AG08396 (cell line): ENCODE measurements at regions not wholly inside any gene's neighbourhood (a gene's known extent, or its start where the extent isn't known, plus 50 kb on each side); places are given as distances from the start of the nearest gene placed in this dataset.
A peak's percentile ranks its signal among the peaks of the same experiment; 100 is the strongest.
"Not testable (repeated sequence)": the region's sequence is repeated elsewhere in the genome, so short reads cannot be mapped to it uniquely, and the experiment has no call there.

Experiments
- DNase-seq: peaks from one replicate; pipeline ENCODE4 v3.0.0; 2012; ENCODE audit warnings: low spot score, mixed read lengths

DNA sequence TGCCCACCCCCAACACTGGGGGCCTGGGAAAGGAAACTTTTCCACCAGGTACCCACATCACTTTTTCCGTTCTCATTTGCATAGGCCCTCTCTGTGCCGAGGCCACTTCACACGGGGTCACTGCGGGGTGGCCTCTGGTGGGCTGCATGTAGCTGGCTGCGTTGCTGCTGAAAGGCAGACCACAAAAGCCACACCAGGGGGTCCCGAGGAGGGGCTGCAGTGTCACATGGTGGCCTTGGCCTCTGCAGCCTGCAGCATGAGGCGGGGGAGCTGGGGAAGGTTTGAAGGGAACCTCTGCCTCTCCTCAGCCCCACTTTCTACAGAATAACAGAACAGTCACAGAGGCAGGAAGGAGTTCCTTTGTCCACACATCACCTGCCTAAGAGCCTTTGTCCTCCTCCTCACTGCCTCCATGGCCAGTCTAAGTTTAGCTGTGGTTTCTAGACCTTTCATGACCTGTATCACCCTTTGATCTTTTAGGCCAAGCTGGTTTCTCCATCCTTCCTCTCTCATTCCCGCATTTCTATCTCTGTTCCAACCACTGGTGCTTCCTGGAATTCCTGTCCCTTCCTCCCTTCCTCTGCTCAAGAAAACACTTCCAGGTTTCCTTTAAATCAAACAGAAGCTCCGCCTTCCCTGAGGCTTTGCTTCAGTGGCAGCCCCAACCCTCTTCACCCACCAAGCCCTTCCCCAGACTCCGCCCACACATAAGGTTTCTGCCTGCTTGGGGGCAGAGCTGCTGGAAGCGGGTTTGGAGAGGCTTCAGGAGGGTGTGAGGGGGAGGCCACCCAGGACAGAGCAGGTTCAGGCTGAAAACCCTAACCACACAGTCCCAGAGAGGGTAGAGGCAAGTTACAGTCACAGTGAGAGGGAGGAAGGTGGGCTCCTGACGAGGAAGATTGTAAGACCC is 150.7 kb upstream of the TLE3 start:
- DNase-seq, result no peak

DNA sequence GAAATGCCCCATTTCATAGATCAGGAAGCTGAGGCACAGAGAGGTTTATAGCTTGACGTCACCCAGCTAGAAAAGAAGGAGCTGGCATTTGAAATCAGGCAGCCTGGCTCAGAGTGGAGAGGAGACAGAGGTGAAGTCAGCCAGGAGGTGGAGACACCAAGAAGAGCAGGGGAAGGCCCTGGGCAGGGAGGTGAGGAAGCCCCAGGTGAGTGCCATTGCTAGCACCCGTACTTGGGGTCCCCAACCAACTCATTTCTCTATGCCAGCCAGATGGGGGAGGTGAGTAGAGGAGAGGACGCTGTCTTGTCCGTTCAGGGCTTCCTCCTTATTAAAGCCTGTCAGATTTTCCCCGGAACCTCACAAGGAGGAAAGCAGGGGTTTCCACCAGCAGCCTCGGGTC is 149.6 kb upstream of the TLE3 start:
- no peak for DNase-seq

DNA sequence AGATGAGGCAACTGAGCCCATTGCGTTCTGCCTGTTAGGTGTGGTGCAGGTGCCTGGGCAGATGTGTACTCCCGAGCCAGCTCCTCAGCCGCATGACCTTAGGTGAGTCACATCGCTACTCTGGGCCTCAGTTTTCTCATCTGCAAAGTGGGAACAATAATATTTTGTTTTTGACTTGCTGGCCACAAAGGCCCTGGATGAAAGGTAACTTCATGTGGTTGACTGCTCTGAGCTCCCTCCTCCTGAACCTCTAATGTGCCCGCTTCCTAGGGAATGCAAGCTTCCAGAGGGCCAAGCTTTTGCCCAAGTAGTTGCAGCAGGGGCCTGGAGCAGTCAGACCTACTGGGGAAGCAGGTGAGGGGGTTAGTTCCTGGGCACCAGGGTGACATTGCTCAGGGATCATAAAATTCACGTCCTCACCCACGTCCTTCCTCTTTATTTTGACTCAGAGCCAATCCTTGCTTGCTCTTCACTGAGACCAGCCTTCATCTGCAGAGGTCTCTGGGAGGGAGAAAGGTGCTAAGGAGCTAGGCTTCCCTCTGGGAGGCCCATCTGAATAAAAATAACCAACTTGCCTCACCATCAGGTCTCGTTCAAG is 149.0 kb upstream of the TLE3 start:
- DNase-seq, result no peak

DNA sequence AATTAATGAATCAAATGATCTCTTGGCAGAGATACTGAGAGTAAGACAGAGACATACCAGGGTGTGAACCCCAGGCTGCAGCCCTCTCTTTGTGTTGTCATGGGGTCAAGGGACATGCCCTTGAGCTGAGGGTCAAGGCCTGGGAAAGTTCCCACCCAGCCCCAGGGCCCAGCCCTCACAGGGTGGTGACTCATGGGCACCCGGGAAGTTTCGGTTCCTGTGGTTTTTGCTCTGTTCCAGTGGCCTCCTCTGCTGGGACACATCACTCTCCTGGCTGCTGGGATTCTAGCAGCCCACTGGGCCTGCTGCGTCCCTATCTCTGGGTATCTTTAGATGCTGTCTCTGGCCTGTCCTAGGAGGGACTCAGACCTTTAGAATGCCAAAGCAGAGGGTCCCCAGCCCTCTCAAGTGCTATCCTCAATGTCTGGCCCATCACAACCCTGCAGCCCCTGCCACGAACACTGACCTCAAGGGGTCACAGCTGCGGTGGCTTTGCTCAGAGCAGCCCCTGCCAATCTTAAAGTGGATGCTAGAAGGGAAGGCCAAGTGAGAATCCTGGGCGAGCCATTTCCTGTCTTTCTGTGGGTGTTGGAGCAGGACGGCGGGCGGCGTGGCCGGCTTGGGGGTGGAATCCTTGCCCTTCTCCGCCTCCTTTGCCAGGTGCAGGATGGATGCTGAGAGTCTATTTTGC is 148.4 kb upstream of the TLE3 start:
- DNase-seq, result peak; percentile 39

DNA sequence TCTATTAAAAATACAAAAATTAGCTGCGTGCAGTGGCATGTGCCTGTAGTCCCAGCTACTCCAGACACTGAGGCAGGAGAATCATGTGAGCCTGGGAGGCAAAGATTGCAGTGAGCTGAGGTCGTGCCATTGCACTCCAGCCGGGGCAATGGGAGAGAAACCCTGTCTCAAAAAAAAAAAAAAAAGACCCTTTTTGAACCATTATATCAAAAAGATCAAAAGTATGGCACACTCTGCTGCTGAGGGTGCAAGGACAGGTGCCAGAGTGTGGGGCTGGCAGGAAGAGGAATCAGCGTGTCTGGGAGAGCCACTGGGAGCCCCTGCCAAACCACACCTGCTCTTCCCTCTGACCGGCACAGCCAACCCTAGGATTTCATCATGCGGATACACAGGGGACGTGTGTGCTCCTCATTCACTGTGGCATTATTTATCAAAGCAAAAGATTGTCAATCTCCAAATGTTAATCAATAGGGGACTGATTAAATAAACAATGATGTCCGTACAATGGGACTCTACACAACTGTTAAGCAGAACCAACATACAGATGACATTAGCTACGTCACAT is 147.3 kb upstream of the TLE3 start:
- no peak for DNase-seq

DNA sequence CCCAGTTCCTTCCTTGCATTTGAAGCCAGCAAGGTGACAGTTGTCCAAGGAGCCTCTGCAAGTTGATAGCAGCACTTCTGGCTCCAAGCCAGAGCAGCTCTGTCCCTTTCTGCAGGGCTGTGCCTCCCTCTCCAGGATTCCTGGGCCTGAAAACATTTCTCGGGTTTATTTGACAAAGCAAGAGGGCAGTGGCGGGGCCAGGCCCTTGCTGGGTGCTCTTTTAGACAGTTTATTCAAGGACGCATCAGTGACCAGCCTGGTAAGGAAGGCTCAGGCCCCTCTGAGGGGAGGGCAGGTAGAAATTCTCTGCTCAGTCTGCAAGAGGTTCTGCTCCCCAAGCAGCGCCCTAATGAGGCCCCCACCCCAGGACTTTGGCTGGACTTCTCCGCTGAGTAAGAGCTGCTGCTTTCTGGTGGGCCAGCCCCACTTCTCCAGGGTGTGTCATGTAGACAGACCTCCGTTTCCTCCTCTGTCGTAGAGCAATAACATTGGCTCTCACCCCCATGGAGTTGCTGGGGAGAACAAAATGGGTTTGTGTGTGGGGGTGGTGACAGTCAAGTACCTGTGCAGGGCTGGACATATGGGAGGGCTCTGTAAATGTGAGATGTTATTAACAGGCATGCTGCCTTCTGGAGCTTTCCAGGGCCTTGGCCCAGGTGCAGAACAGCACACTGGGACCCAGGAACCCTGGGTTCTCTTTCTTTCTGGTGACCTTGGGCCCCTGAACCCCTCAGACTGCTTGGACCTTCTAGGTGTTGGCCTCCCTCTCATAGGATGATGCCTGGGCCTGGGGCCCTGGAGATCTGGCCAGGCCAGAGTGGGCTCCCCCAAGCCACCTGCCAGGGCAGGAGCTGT is 146.2 kb upstream of the TLE3 start:
- DNase-seq, result no peak

DNA sequence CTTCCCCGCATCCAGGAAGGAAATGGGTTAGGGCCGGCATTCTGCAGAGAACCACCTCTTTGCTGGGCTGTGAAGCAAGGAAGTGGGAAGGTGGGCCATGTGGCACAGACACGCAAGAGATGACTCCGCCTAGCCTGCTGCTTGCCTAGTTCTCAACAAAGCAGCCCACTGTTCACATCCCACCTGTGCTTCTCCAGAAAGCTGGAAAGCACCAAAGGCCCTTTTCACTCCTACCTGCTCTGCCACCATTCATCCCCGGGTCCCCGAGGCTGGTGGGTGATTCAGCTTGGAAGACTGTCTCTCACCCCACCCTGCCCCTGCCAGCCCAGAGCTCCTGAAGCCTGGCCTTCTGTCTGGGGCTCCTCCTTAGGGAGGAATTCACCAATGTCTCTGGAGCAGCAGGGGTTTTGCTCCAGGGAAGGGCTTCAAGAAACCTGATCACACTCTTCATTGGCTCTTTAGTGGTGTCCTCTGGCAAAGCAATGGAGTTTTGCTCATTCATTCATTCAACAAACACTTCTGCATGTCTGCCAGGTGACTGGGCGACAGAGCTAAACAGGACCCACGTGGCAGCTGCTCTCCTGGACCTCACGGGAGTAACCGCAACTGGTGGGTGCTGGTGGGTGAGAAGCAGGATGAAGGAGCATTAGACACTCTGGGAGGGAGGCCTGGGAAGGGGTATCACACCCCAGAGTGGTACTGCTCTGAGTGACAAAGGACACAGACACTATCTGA is 145.4 kb upstream of the TLE3 start:
- no peak for DNase-seq

DNA sequence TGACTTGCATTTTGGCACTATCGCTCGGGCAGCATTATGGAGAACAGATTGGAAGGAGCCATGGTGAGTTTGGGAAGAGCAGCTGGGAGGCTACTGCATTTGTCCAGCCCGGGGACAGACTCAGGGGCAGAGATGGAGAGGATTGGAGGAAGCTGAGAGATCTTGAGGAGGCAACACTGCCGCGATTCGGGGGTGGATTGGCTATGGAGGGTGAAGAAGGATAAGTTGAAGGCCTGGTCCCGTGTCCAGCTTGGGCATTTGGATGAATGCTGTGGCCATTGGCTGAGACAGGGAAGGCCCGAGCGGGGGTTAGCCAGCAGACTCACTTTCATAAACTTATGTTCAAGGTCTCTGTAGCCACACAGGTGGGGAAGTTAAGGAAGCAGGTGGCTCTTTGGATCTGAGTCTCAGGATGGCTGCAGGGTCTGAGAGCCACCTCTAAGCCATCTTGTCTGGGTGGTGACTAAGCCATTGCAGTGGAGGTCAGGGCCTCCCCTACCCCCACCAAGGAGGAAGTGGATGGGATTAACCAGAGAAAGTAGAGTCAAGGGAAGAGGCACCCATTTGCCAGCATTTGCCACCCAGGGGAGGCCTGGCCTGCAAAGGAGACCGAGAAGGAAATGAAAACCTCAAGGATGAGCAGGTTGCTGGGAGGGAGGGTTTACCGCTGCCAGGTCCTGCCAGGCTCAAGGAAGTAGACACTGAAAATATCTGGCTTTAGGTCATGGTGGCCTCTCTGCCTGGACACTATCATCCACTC is 144.0 kb upstream of the TLE3 start:
- DNase-seq, result no peak

DNA sequence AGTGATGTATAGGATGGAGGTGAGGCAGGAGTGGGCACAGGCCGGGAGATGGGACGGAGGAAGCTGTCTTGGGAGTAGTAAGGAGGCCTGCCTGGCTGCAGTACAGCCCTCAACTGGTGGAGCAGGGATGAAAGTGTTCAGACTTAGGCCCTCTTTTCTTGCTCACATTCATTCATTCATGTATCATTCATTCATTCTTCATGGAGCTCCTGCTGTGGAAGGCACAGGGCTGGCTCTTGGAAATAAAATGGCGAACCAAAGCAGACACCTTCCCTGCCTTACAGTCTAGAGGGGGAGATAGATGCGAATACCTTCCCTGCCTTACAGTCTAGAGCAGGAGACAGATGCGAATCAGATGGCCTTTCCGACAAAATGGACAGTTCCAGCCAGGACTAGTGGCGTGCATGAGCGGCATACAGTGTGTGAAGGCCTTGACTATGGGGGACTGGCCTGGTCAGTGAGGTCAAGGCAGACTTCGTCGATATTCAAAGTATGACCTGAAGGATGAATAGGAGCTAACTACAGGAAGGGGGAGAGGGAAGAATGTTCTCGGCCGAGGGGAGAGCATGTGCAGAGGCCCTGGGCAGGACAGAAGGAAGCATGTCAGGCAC is 143.2 kb upstream of the TLE3 start:
- no peak for DNase-seq

DNA sequence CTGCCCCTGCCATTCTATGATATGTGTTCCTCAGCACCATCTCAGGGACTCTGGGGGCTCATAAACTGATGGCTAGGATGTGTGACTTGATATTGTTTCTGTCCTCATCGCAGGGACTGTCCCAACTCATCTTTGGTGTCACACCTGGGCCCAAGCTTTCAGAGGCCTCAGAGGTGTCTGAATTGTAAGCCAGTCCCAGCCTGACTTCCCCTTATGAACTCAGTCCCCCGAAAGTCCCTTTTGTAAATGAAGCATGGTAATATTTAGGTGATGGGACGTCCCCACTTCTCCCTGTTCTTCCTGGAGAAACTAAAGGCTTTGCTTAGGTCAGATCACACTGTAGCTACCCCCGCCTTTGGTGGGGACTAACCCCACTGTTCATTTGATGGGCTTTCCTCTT is 142.4 kb upstream of the TLE3 start:
- no peak for DNase-seq

DNA sequence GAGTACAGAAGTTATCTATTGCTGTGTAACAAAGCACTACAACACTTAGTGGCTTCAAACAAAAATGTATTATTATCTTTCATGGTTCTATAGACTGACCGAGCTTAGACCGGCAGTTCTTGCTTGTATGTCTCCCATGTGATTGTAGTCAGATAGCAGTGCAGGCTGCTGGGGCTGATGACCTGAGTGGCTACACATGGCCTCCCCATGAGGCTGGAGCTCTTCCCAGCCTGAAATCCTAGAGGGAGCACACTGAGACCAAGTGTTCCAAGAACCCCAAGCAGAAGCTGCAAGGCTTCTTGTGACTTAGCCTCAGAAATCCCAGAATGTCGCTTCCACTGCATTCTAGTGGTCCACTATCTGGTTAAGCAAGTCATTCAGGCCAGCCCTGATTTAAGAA is 141.2 kb upstream of the TLE3 start:
- no peak for DNase-seq

DNA sequence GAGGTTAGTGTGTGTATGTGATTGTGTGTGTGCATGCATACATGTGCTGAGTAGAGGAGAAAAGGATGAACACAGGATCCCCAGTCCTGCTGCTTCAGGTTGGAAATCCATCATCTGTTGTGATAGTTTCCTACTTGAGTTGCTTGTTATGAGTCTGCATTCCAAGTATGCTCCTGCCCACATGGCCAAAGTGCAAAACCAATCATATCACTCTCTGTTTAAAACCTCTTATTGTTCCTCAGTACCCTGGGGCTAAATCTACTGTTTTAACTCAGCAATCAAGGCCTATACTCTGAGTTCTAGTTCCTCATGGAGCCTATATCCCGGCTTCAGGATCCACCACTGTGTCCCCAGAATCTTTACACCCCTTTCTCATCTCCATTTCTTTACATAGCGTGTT is 139.9 kb upstream of the TLE3 start:
- DNase-seq, result no peak

DNA sequence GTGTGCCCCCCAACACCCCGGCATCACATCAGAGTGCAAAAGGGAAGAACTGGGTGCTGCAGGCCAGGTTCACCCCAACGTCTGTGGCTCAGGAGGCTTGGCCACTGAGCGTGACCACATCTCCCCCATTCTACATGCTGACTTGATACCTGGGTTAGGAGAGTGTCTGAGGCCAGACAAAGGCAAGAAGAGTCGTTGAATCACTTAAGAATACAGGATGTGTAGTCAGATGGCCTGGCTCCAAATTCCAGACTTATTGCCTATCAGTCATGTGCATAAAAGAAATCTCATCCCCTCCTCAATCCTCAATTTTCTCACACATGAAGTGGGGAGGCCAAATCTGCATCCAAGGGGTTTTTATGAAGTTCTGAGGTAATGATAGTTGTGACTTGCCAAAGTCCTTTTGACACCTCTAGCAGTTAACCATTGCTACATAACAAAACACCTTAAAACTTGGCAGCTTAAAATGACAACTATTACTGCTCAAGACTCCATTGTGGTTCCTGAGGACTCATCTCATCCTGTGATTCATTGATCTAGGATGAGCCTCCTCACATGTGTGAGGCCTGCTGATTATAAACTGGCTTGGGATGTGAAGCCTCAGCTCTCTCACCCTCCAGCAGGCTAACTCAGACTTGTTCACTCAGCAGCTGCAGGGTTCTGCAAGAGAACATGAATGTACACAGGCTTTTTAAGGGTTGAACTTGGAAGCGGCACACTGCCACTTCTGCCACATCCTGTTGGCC is 138.8 kb upstream of the TLE3 start:
- DNase-seq, result peak; percentile 39

DNA sequence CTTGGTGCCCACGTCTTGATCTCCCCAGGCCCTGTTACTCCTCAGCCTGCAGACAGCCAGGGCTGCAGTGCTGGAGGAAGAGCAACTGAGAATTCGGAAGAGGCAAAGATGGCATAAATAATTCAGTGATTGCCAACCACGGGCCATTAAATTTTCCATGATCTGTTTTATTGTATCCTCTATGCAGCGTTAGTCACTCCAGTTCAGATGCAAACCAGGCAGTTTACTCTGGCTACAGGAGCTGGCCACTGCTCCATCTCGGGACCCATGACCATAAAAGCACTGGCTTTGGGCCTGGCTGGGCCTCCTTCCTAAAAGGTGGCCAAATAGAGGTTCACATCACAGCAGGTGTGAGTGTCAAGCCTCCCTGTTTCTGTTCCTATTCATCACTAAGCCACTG is 137.6 kb upstream of the TLE3 start:
- no peak for DNase-seq

DNA sequence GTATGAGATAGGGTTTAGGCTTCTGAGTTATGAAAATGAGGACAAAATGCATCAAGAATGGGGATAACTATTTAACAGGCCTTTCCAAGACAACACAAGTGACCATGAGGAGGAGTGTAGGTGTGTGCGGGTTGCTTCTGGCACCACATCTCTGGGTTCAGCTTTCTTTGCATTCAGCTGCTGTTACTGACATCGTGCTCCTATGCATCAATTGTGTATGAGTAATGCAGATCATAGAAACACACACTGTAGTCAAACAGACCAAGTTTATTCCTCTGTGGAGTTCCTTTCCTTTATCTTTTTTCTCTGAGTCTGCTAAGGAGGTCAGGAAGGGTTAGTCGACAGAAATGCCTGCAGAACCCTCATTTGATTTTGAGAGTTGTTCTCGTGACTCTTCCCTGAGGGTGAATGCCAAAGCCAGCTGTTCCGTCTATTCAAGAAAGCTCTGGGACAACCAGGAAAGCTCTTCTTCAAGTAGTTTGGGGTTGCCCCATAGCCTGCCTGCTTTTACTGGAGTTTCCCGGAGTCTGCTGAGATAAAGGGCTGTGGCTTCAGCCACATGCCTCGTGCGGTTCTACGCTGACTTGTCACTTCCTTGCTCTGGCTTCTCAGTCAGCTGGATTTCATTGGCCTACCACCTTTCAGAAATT is 136.7 kb upstream of the TLE3 start:
- no peak for DNase-seq

DNA sequence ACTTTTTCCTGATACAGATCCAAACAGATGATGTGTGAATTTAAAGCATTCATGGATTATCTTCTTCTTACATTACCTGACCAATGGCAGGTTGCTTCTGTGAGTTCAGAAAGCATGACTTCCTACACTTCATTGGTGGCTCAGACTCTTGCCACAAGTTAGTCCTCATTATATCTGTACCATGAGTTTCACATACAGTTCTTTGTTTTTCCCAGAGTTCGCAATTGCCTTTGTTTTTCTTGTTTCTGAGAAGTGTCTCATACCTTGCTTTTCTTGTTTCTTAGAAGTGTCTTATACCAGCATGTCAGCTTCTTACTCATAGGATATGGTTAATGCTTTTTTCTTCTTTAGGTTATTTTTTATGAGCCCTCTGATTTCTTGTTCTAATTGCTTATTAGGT is 133.8 kb upstream of the TLE3 start:
- DNase-seq, result no peak

DNA sequence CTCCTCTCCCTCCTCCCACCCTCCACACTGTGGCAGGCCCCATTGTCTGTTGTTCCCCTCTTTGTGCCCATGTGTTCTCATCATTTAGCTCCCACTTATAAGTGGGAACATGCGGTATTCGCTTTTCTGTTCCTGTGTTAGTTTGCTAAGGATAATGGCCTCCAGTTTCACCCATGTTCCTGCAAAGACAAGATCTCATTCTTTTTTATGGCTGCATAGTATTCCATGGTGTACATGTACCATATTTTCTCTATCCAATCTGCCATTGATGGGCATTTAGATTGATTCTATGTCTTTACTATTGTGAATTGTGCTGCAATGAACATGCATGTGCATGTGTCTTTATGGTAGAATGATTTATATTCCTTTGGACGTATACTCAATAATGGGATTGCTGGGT is 130.2 kb upstream of the TLE3 start:
- DNase-seq, result not testable (repeated sequence)

DNA sequence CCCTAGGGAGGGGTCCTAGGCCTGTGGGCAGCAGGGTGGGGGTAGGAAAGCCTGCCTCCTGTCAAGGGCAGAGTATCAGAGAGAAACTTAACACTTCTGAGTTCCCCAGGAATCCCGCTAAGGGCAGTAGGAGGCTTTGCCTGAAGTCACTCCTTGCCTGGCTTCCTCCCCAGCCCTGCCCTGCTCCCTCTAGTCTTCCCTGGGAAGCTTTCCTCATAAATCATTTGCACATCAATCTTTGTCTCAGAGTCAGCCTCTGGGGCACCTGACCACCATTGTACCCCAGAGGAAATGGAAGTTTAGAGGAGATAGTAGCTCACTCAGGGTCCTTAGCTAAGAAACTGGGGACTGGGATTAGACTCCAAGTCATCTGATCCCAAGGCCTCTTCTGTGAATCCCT is 129.4 kb upstream of the TLE3 start:
- no peak for DNase-seq
